ENCODE measurements at regions not wholly inside any gene's neighbourhood (a gene's known extent, or its start where the extent isn't known, plus 50 kb on each side); places are given as distances from the start of the nearest gene placed in this dataset.
"Not testable (repeated sequence)": the region's sequence is repeated elsewhere in the genome, so short reads cannot be mapped to it uniquely, and the experiment has no call there.

- not testable (repeated sequence) for DNase-seq (ENCODE audit: low spot score)
Observed at GRCh38 chrY:3368459-3368858, 210.4 kb upstream of the TGIF2LY start.

GRCh38 chrY:3391508-3391907 is 187.4 kb upstream of the TGIF2LY start:
- not testable (repeated sequence) for DNase-seq (ENCODE audit: low spot score)

GRCh38 chrY:3404241-3404640 is 174.6 kb upstream of the TGIF2LY start:
- DNase-seq (ENCODE audit: low spot score): not testable (repeated sequence)

- peak; percentile 31 for DNase-seq (ENCODE audit: low spot score)
Observed at GRCh38 chrY:3405585-3405984, 173.3 kb upstream of the TGIF2LY start.

GRCh38 chrY:3406896-3407452 is 171.9 kb upstream of the TGIF2LY start:
- DNase-seq (ENCODE audit: low spot score): not testable (repeated sequence)

- DNase-seq (ENCODE audit: low spot score): not testable (repeated sequence)
Observed at GRCh38 chrY:3410322-3410892, 168.5 kb upstream of the TGIF2LY start.
